Common myeloid progenitor, CD34-positive (primary cell): ENCODE measurements at regions not wholly inside any gene's neighbourhood (a gene's known extent, or its start where the extent isn't known, plus 50 kb on each side); places are given as distances from the start of the nearest gene placed in this dataset.

Source experiments
- CTCF ChIA-PET: fragments of 350-600 bp; sonication (Branson Sonifier 250); formaldehyde crosslinking; loops from one replicate; lab custom pipeline; 2021; ENCODE audit warnings: antibody characterized with exemption; lab: Charles Lee
- POLR2A ChIA-PET: fragments of 350-600 bp; sonication (Branson Sonifier 250); formaldehyde crosslinking; loops from one replicate; lab custom pipeline; 2021; ENCODE audit warnings: antibody characterized with exemption; lab: Charles Lee
- DNase-seq, 3 donors: peaks; one replicate each; pipeline versions ENCODE4 v3.0.0 to v3.0.0-alpha.2; 2013
- H3K27ac ChIP-seq, 2 experiments: 1 replicate in 1 of 2; 2 replicates in 1 of 2; pipeline ENCODE4 v1.7.0; 2013; ENCODE audit warnings: inconsistent platforms in 2 of 2, low read length in 2 of 2, mild to moderate bottlenecking in 2 of 2, low read depth in 1 of 2, moderate library complexity in 1 of 2; ENCODE audit not compliant: severe bottlenecking in 2 of 2, insufficient read depth in 1 of 2, poor library complexity in 1 of 2
- H3K27me3 ChIP-seq, 5 experiments: replicated peaks in 2 of 5; 1 replicate in 3 of 5; 2 replicates in 2 of 5; pipeline versions ENCODE4 v1.6.1 to v1.7.0; 2013; ENCODE audit warnings: low read length in 4 of 5, mild to moderate bottlenecking in 2 of 5, moderate library complexity in 2 of 5, inconsistent platforms in 1 of 5; ENCODE audit not compliant: insufficient read depth in 5 of 5, control insufficient read depth in 4 of 5
- H3K36me3 ChIP-seq, 4 experiments: 1 replicate in 2 of 4; 2 replicates in 2 of 4; pipeline versions ENCODE4 v1.6.1 to v1.7.0; 2013; ENCODE audit warnings: low read length in 3 of 4, control low read depth in 1 of 4, mild to moderate bottlenecking in 1 of 4; ENCODE audit not compliant: control insufficient read depth in 4 of 4, insufficient read depth in 4 of 4
- H3K4me1 ChIP-seq, 4 experiments: 1 replicate in 3 of 4; 2 replicates in 1 of 4; pipeline versions ENCODE4 v1.6.1 to v1.7.1; 2013; ENCODE audit warnings: low read length in 3 of 4, mild to moderate bottlenecking in 3 of 4, control low read depth in 1 of 4, inconsistent platforms in 1 of 4, moderate library complexity in 1 of 4; ENCODE audit not compliant: control insufficient read depth in 4 of 4, insufficient read depth in 4 of 4; ENCODE audit errors: control extremely low read depth in 1 of 4
- H3K4me3 ChIP-seq, 7 experiments: 1 replicate in 4 of 7; 2 replicates in 3 of 7; pipeline versions ENCODE4 v1.5.1 to v1.7.0; 2013; ENCODE audit warnings: mild to moderate bottlenecking in 7 of 7, low read length in 6 of 7, moderate library complexity in 6 of 7, inconsistent platforms in 2 of 7, low read depth in 2 of 7, control low read depth in 1 of 7; ENCODE audit not compliant: insufficient read depth in 4 of 7, control insufficient read depth in 1 of 7; ENCODE audit errors: extremely low read depth in 1 of 7
- H3K9me3 ChIP-seq, 5 experiments: 1 replicate in 4 of 5; 2 replicates in 1 of 5; pipeline versions ENCODE4 v1.6.1 to v1.7.1; 2013; ENCODE audit warnings: low read length in 4 of 5, mild to moderate bottlenecking in 2 of 5, inconsistent platforms in 1 of 5, low read depth in 1 of 5, moderate library complexity in 1 of 5; ENCODE audit not compliant: control insufficient read depth in 4 of 5, insufficient read depth in 2 of 5; ENCODE audit errors: control extremely low read depth in 1 of 5
- WGBS: methylation state at CpG from one replicate; pipeline ENCODE4 v1.1.5; 2013; ENCODE audit not compliant: insufficient coverage; 5-methylcytosine and 5-hydroxymethylcytosine counted together

DNA sequence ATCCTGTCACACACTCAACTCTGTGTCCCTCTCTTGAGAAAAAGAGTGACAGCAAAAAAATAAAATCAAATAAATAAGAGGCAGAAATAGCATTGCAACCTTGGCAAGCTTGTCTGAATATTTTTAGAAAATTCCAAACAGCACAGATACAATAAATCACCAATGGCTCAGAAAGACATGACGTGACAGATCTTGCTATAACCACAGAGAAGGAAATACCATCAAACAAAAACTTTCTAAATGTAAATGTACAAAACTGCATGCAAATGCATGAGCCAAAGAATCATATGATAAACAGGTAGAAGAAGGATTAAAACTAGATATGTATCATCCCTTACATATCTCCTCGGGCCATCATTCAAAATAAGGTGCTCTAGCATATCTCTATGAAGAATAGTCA, 549.2 kb upstream of the NOX3 start:
- no CpG with 5 or more reads among the region's 2 CpGs for WGBS
- peaks cover 0 to 11% (median 6%) of the 10 kb centered on the region in 5 experiments for H3K9me3 ChIP-seq
- no peaks in the 10 kb centered on the region for H3K27me3 ChIP-seq
- peak overlapping the region in 2 of 7 experiments; percentile 25 to 28 for H3K4me3 ChIP-seq
- ChIA-PET CTCF (no interaction called here), POLR2A (no interaction called here)
- H3K4me1 ChIP-seq = peaks cover 2 to 15% (median 9%) of the 10 kb centered on the region in 4 experiments
- DNase-seq = peak in 2 of 3 donors; percentile 55 to 80
- peak overlapping the region in 1 of 2 experiments; percentile 10 for H3K27ac ChIP-seq
- H3K36me3 ChIP-seq = peaks cover 0 to 2% (median 0%) of the 10 kb centered on the region in 4 experiments

DNA sequence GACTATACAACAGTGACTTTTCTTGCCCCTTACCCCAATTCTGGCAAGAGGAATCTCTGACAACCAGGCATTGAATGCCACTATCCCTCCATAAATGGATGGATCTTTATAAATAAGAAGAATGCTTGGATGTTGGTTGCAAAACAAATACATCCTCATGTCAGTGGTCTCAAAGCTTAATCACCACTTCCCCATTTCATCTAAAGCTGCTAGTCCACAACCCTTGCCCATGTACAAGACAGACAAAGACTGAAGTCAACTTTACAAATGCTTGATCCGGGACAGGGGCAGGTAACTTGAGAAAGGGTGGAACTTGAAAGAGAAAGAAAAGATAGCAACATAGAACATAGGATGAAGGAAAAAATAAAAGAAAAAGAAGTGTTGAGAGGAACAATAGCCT, 540.5 kb upstream of the NOX3 start:
- WGBS = no CpG with 5 or more reads among the region's 1 CpG
- no peak overlapping the region for H3K4me3 ChIP-seq
- ChIA-PET POLR2A (no interaction called here), CTCF (no interaction called here)
- H3K27me3 ChIP-seq = no peaks in the 10 kb centered on the region
- H3K36me3 ChIP-seq = peaks cover 0 to 2% (median 0%) of the 10 kb centered on the region in 4 experiments
- DNase-seq = peak in 2 of 3 donors; percentile 61 to 75
- H3K27ac ChIP-seq = no peak overlapping the region
- no peaks in the 10 kb centered on the region for H3K9me3 ChIP-seq
- peaks cover 0 to 19% (median 6%) of the 10 kb centered on the region in 4 experiments for H3K4me1 ChIP-seq

DNA sequence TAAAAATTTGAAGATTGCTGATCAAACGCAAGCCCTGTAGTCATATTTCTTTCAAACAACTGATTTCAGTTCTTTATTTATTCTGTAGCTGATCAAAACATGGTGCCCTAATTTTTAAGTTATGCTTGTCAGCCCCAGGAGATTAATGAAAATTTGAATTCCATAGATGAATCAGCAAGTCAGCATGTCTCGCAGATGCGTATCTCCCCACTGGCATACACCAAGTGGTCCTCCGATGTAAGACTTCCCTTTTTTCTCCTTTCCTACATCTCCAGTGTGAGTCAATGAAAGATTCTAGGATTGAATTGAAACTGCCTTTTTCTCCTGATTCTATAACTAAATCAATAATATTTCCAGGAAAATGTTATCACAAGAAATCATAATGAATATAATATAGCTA, 539.6 kb upstream of the NOX3 start:
- Histone ChIP-seq H3K27me3 (no peaks in the 10 kb centered on the region), H3K27ac (no peak overlapping the region), H3K9me3 (no peaks in the 10 kb centered on the region), H3K36me3 (no peaks in the 10 kb centered on the region), H3K4me1 (peaks cover 0 to 19% (median 6%) of the 10 kb centered on the region in 4 experiments), H3K4me3 (no peak overlapping the region)
- 7% methylated on average over 3 of the region's 4 CpGs for WGBS
- DNase-seq = peak; percentile 54 to 90 (median 83)
- CTCF ChIA-PET = no interaction called here
- POLR2A ChIA-PET = no interaction called here

DNA sequence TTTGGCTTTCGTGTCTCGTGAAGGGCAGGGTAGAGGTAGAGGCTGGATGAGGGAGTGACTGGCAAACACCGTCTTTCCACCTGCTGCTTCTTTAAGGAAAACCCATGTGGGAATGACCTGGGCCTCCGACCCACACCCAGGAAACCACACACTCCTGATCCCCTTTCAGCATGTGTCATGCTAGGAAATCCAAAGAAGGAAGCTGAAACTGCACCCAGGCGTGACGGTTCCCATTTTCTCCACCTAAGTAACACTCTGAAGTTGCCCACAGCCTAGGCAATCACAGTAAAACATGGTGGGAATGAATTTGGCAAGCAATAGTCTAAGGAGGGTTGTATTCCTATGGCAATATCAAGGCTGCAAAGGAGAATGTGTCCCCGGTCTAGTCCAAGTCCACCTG, 538.4 kb upstream of the NOX3 start:
- no peaks in the 10 kb centered on the region for H3K36me3 ChIP-seq
- CTCF ChIA-PET = no interaction called here

DNA sequence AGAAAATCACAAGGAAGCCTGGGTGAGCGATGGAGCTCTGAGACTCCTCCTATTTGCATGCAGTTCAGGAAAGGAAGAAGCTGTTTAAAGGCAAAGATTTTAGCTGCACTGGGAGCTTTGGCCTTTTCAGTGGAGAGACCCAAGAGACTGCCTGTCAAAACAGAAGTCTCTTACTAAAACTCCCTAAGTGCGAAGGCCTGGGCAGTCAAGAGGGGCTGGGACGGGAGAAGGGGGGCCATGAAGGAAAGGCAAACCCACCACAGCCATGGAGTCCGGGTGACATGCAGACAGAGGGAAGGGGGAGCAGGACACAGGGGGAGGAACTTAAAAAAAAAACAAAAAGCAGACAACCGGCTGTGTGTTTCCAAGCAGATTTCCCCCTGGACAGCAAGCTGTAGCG, 537.6 kb upstream of the NOX3 start:
- H3K27ac ChIP-seq = no peak overlapping the region
- no peaks in the 10 kb centered on the region for H3K27me3 ChIP-seq
- H3K36me3 ChIP-seq = no peaks in the 10 kb centered on the region
- DNase-seq = no peak
- no peaks in the 10 kb centered on the region for H3K9me3 ChIP-seq
- ChIA-PET POLR2A (no interaction called here), CTCF (no interaction called here)
- WGBS = 89% methylated on average over 5 of the region's 6 CpGs
- no peak overlapping the region for H3K4me3 ChIP-seq
- peaks cover 0 to 19% (median 6%) of the 10 kb centered on the region in 4 experiments for H3K4me1 ChIP-seq

More for the DNA sequence above, 538.4 kb upstream of the NOX3 start:
- 96% methylated on average over 7 of the region's 7 CpGs for WGBS
- Histone ChIP-seq H3K4me1 (peaks cover 0 to 19% (median 6%) of the 10 kb centered on the region in 4 experiments), H3K4me3 (no peak overlapping the region), H3K9me3 (no peaks in the 10 kb centered on the region), H3K27ac (no peak overlapping the region), H3K27me3 (no peaks in the 10 kb centered on the region)
- DNase-seq = no peak
- POLR2A ChIA-PET = no interaction called here

DNA sequence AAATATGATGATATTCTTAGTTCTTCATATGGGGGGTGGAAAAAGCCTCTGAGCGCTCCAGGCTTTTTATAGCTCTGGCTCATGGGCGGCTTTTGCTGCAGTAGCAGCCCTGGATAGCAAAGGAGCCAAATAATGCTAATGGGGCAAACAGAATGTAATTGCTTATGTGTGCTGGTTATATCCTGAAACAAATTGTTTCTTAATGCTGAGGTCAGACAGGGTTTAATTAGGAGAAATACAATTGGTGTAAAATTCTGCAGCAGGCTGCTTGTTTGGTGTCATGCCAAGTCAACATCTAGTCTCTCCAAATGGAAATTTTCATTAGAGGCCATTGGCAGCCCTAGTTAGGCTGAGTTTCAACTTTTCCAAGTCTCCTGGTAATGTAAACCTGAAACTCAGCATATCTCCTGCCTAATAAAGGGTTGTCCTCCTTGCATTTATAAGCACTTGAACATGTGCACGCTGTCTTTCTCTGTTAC, 530.1 kb upstream of the NOX3 start:
- ChIA-PET CTCF (no interaction called here), POLR2A (no interaction called here)
- no peaks in the 10 kb centered on the region for H3K4me1 ChIP-seq
- no peak overlapping the region for H3K27ac ChIP-seq
- no peaks in the 10 kb centered on the region for H3K9me3 ChIP-seq
- DNase-seq = no peak
- no peaks in the 10 kb centered on the region for H3K36me3 ChIP-seq
- H3K27me3 ChIP-seq = no peaks in the 10 kb centered on the region
- 96% methylated on average over 3 of the region's 3 CpGs for WGBS
- H3K4me3 ChIP-seq = no peak overlapping the region

DNA sequence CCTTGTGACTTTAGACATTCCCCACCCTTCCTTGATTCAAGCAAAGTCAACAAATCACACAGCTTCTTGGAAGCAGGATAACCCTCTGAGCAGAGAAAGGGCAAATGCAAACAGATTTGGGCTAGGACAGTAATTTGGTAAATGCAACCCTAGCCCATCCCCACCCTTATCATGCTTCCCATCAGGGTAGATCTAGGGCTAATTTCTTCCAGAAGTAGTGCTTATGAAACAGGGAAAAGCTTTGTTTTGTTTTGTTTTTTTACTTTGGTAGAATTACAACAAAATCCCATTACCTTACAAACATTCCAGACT, 525.1 kb upstream of the NOX3 start:
- Histone ChIP-seq H3K4me3 (no peak overlapping the region), H3K4me1 (no peaks in the 10 kb centered on the region), H3K9me3 (no peaks in the 10 kb centered on the region), H3K36me3 (no peaks in the 10 kb centered on the region), H3K27me3 (no peaks in the 10 kb centered on the region), H3K27ac (no peak overlapping the region)
- DNase-seq = no peak
- CTCF ChIA-PET = interaction anchor here (1.4 to 1.5 kb wide), 2 partner anchors 9 to 18 kb away, joined by 4 to 8 read pairs; no protein-coding TSS in a partner anchor
- POLR2A ChIA-PET = interaction anchor here (0.6 kb wide), 1 partner anchor 38 kb away, joined by 4 read pairs; no protein-coding TSS in a partner anchor
